GM19023 (cell line): ENCODE measurements at regions not wholly inside any gene's neighbourhood (a gene's known extent, or its start where the extent isn't known, plus 50 kb on each side); places are given as distances from the start of the nearest gene placed in this dataset.
"Not testable (repeated sequence)": the region's sequence is repeated elsewhere in the genome, so short reads cannot be mapped to it uniquely, and the experiment has no call there.

Experiments used
- ATAC-seq: cut with Tn5 transposase; IDR thresholded peaks from one replicate; pipeline ENCODE4 v1.9.1; 2021; ENCODE audit warnings: mild to moderate bottlenecking, moderate library complexity; ENCODE audit not compliant: unreplicated experiment

DNA sequence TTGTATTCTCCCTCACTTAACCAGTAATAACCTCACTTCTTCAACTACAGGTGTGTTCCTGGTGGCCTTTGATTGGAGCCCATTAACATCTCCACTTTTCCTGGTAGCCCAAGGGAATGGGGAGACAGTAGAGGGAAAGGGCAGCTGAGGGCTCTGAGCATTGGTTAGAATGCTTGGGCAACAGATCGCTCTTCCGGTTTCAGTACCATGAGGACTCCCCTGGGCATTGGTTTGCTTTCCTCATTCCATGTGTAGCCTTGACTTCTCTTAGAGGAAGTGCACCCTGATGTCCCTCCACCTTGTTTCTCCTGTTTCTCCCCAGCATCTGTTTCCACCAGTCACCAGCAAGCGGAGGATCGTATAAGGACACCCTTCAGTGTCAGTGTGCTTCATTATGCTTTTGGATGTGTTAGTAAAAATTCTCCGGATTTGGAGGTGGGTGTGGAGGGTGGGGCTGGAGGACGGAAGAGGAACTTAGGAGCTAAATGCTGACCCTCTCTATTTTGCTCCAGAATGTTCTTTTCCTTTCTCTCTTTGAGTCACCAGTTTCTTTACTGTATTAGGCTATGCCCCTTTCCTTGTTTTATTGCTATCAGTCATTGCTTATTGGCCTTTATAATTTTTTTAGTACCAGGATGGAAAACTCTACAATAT lies 50.6 kb upstream of the ZNG1B start:
- not testable (repeated sequence) for ATAC-seq

DNA sequence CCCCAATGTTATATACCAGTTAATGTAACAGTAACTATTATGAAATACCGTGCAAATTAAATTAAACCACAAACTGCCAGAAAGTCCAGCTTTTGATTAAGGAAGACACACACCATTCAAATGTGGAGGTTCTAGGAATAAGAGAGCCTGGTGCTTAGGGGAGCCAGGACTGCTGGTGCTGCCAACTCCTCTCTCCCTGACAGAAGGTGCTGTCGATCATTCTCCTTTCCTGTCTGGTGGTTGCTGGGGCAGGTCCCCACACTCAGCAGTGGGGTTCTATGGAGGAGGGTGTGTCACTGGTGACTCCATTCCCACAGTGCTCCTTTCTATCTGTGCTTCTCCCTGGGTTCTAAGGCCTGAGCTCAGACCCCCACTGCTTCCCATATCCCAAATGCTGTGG lies 57.9 kb upstream of the ZNG1B start:
- not testable (repeated sequence) for ATAC-seq

DNA sequence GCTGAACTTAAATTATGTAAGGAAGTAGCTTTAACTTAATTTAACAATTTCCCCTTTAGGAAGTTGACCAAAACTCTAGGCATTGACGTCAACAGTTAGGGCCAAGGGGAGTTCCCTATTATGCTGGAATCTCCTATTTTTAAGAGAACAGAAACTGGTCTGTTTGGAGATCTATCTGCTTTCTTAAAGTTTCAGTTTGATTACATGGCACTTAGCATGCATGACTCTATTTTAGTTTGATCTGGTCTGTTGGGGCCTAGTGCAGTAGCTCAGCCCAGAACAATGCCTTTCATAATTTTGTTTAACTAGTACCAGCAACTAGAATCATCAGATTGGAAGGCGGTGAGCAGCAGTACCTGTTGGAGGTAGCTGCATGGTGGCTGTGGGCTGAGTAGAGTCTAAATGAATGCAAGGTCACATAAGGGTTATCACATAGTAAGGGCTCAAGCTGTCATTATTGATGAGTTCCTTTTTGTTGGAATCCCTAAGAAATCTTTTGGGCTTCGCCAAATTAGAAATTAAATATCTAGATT lies 60.5 kb upstream of the ZNG1B start:
- ATAC-seq: peak; percentile 76

DNA sequence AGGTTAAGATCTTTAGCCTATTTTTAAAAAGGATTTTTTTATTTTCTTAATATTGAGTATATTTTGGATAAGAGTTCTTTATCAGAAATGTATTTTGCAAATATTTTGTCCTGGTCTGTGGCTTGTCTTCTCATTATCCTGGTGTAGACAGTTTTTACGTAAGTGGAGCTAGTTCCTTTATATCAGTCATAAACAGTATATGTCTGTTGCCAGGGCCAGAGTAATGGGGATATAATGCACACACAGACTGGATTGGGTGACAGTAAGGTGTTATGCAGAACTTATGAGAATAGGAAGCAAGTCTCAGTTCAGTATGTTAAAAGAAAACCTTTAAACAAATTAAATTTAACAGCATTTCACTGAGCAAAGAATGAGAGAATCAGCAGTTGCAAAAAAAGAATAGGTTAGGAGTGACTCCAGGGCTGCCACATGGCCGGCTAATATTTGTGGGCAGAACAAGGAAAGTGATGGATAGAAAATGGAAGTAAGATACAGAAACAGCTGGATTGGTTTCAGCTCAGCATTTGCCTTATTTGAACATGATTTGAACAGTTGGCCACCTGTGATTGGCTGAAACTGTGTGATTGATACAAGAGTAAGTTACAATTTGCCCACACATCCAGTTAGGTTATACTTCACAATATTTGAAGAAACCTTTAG lies 61.1 kb upstream of the ZNG1B start:
- peak; percentile 40 for ATAC-seq

DNA sequence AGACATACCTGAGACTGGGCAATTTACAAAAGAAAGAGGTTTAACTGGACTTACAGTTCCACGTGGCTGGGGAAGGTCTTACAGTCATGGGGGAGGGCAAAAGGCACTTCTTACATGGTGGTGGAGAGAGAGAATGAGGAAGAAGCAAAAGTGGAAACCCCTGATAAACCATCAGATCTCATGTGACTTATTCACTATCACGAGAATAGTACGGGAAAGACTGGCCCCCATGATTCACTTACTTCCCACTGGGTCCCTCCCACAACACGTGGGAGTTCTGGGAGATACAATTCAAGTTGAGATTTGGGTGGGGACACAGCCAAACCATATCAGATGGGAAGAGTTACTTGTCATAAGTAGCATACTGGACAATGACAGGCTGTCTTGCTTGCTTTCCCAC lies 62.6 kb upstream of the ZNG1B start:
- ATAC-seq: not testable (repeated sequence)

DNA sequence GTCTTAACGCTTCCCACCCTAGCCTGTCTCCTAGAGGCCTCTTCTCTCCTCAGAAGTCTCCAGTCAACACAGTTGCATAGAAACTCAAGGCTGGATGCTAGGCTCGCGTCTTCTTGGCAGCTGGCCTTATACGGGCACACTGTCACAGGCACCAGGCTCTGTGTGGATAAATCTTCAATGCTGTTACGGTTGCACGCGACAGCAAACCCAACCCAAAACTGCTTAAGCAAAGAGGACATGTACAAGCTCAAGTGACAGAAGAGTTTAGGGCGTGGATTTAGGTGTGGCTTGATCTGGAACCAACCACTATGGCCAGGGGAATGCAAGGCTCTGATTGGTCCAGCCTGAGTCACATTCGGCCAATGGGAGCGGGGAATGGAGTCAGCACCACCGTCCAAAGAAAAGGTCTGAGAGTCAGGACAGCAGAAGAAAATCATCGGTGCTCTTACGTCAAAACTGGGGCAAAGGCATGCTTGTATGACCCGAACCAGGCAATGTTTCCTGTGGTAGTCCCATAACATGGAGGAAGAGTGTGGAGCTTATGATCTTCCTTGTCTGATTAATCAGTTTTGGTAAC lies 65.1 kb upstream of the ZNG1B start:
- not testable (repeated sequence) for ATAC-seq

DNA sequence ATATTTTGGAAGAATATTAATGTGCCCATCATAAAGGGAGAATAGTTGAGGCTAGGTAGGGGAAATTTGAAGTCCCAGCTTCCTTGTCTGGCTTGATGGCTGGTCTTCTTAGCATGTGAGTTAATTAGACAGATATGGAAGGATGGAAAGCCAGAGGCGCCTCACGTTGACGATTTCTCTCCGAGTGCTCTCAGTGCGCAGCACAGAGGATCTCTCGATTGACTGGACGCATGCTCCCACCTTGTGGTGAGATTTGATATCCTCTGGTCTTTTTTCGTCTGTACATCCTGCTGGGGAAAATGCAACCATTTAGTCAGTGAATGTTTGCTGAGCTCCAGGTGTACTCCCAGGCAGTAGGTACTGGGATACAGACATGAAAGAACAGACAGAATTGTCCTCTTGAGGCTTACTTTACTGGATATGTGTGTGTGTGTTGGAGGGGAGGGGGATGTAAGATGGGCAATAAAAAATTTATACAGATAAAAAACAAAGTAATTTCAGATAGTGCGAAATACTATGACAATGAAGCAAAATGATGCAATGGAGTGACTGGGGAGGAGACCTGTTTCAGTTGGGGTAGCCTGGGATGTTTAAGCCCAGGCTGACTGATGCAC lies 66.9 kb upstream of the ZNG1B start:
- ATAC-seq: peak; percentile 63

DNA sequence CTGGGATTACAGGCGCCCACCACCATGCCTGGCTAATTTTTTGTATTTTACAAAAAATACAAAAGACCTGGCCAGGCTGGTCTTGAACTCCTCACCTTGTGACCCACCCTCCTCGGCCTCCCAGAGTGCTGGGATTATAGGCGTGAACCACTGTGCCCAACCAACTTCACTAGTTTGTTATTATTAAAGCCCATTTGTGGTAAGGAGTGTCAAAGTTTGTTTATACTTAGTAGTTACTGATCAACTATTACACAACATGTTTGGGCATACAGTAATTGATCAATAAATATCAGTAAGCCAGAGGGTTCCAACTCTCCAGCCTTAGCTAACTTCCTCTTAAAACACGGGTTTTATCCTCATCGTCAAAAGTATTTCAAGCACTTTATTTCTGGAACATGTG lies 67.5 kb upstream of the ZNG1B start:
- no peak for ATAC-seq

DNA sequence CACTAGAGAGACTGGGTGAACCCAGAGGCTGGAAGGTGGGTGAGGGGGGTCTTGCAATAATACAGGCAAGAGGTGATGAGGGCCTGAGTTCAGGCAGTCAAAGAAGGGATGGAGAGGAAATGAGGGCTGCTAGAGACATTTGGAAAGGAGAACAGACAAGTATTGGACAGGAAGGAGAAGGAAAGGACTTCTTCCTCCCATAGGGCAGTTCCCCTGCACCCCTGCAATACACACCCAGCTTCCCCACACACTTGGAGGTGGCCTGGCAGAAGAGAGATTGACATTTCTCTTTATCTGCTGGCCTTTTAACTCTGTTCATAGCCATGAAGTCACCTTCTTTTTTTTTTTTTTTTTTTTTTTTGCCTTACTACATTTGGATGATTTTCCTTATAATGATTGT lies 68.9 kb upstream of the ZNG1B start:
- not testable (repeated sequence) for ATAC-seq

DNA sequence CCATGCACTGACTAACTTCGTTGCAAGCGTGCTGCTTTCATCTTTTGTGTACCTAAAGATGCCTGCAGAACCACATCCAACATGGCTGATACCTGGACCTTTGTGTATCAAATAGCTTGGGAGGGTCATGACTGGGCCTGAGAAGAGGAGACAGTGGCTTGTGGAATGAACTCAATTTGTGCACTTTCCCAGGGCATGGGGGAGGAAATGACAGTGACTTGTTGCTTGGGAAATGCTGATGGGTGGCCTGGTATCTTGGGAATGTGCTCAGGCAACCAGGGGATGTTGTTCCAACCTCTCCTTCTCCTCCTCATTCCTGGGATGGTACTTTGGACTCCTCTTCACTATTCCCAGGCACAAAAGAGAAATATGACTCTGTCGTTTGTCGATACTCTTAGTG lies 70.7 kb upstream of the ZNG1B start:
- not testable (repeated sequence) for ATAC-seq

DNA sequence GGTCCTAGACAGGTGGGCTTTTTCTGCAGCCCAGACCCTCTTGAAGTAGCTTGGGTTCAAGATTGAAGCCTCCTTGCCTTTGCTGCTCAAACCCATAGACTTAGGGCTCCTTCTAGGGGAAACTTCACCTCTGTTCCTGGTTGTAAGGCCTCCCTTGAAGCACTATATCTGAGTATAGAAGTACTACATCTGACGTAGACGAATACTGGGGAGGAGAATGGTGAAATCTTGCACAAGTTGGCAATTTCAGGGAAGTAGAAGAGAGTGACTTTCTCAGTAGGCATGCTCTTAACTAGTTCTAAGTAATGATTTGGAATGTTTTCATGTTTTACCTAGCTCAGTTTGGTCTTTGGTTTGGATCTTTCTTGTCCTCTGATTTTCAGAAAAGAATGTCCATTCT lies 71.7 kb upstream of the ZNG1B start:
- ATAC-seq: not testable (repeated sequence)

DNA sequence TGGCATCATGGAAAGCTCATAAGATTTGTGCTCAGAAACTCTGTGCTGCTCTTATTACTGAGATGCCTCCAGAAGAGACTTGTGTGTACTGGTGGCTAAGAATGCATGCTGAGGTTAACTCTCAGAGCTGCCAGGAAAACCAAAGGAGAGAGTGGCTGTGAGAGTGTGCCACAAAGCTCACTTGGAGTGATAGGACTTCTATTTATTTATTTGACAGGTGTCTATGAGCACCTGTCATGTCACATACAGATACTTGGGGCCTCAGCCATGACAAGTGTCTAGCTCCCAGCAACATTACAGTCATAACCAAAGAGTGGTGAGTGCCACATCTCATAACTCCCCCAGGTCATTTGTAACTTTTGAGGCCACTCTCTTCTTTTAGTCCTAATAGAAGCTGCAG lies 72.2 kb upstream of the ZNG1B start:
- not testable (repeated sequence) for ATAC-seq

DNA sequence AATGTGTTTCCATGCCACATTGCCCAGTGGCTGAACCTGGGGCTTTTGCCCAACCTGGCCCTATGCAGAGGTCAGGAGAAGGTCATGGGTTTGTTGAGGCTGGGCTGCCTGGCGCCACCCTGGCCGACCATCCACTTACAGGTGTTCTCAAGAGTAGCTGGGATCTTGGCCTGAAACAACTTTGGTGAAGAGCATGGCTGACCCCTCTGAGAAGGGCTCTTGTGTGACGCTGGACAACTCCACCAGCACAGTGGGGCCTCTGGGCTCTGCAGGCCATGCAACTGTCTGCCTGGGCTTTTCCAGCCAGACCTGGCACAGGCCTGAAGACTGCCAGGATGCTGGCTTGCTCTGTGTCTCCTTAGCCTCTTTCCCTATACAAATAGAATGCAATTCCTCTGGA lies 76.4 kb upstream of the ZNG1B start:
- no peak for ATAC-seq

DNA sequence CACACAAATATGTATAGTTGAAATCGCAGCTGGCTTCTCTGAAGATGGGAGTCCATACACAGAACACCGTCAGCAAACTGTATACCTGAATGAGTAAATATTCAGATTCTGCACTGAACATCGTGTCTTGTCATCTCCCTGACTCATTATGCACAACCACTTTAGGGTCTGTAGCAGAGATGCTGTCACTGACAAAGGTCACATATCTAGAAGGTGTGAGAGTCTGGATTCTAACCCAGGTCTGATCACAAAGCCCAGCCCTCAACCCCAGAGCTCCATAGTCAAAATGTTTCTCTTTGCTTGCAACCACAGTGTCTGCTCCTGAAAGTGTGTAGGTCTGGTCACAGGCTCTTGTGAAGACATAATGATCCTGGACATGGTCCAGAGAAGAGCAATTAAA lies 78.3 kb upstream of the PAX8 start:
- ATAC-seq: no peak

DNA sequence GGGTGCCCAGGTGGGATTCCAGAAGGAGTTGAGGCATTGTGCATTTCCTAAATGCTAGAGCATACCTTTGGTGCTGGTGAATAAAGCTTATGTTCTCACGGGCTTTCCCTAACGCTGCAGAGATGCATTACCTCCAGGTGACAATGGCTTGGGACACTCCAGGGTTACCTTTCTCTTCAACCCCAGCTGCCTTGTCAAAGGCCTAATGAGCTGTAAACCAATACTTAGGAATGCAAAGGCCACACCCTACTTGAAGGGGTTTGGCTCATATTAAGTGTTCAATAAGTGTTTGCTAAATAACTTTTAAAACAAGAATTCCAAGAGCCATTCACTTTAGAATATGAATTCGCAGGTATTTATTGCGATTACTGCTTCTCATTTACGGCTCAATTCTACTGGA lies 77.6 kb upstream of the PAX8 start:
- ATAC-seq: not testable (repeated sequence)

DNA sequence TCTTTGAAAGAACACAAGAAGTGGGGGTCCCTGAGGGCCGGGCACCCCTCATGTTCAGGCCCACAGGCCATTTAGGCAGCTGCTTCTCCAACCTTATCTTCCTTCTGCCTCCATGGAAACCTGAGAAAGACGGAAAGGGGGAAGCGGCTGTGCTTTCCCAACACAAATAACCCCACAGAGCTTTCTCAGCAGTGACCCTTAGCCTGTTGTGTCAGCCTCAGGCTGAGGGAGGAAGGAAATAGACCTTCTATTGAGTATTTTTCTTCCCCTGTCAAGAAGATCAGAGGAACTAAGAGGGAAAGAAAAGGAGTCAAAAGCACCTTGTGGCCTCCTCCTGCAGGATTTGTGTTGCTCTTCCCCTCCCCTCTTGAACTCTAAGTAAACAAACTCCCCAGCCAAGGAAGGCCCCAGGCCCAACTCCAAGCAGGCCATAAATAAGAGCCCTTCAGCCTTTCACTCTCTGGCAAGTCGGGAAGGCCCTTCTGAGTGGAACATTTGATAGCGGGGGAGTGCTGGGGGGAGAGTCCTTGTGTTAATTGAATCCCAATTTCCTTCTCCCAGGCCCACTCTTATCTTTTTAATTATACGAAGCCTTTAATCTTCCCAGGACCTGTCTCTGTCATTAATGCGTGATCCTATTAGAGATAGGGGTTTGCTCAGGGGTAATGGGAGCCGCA lies 76.8 kb upstream of the PAX8 start:
- ATAC-seq: not testable (repeated sequence)

DNA sequence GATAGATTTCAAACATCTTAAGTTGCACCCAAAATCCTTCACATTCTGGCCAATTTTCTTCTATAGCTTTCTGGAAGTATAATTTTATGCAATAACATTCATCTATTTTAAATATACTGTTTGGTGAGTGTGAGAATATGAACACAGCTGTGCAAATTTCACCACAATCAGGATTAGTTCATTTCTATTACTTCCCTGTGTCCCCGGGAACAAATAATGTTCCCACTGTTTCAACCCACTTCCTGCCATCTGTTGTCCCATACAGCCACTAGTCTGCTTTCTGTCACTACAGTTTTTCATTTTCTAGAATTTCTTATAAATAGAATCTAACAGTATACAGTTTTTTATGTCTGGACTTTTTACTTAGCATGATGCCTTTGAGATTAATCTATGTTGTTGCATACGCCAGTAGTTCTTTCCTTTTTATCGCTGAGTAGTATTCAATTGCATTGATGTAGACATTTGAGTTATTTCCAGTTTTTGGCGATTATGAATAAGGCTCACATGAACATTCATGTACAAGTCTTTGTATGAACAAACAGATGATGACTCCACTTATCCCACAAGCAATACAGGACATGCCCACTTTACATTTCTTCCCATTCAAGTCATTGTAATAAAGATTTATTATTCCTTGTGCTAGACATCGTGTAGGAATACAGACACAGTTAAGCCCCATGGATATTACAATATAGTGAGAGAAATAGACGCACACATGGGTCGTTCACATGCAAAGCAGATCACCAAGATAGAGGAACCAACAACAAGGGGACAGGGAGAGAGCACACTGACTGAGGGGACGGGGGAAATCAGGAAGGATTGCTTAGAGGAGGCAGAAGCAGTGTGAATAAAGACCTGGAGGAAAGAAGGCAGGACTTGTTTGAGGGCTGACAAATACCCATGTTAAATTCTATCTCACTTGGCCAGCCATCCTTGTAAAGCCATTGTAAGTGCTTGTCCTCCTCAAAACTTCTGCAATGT lies 72.9 kb upstream of the PAX8 start:
- ATAC-seq: no peak

DNA sequence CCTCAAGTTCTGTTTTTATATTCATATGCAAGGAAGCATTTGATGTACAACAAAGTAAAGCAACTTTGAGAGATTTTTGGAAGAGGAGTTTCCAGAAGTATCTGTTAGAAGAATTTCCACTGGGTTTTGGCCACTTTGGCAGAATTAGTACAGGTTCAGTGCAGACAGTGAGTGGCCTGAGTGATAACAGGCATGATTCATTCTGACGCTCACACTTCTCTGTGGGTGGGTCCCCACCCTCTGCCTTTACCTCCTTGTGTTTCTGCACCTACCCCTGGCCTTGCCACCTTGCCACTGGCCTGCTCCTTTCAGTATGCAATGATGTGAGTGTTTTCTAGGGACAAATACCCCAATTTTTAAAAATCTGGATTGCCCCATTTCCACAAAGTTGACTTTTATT lies 65.1 kb upstream of the PAX8 start:
- not testable (repeated sequence) for ATAC-seq

DNA sequence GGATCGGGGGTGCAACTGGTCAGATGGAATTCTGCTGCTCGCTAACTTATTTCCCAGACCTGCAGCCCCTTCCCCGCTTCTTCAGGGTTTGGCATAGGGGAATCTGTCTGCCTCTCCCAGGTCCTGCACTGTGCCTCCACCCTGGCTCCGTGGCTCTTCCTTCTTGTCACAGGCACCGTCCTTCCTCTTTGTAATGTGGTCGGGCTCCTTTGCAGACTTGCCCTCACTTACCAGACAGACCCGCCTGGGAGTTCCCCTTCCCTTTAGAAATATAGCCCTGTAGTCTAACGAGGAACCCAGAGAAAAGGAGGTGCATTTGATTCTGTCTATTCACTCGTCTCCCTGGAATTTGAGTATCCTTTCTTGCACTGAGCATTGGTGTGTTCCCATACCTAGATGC lies 63.9 kb upstream of the PAX8 start:
- ATAC-seq: no peak

DNA sequence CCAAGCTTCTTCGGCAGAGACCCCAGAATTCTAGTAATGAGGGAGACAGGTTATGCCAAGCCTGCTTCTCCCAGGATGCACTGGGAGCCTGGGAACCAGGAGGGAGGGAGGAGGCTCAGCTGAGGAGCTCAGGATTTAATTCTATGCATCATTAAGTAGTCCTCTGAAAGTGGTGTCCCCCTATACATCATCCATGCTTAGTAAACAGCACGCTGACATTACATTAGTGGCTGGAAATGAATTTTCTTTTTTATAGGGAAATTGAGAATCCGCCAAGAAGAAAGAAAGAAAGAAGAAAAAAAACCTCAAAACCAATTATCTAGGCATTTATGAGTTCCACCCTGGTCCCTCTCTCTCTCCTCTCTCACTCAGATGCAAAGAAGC lies 63.1 kb upstream of the PAX8 start:
- not testable (repeated sequence) for ATAC-seq
